DMS53 treated with DMSO at 0.1 percent for 48 hours (cell line): ENCODE measurements at regions not wholly inside any gene's neighbourhood (a gene's known extent, or its start where the extent isn't known, plus 50 kb on each side); places are given as distances from the start of the nearest gene placed in this dataset.
"Not testable (repeated sequence)": the region's sequence is repeated elsewhere in the genome, so short reads cannot be mapped to it uniquely, and the experiment has no call there.

Source experiments
- DNase-seq: peaks from one replicate; lab custom pipeline; 2025; ENCODE audit not compliant: unreplicated experiment; lab: John Stamatoyannopoulos, UW

GRCh38 chr2:217599906-217600305, 402.9 kb downstream of the TNS1 start:
- no peak for DNase-seq

- no peak for DNase-seq
Measured at GRCh38 chr2:217597681-217598080, 405.1 kb downstream of the TNS1 start.

- no peak for DNase-seq
Measured at GRCh38 chr2:217597145-217597544, 405.6 kb downstream of the TNS1 start.

- DNase-seq, result no peak
Measured at GRCh38 chr2:217593732-217594131, 409.1 kb downstream of the TNS1 start.

GRCh38 chr2:217588266-217588665, 414.5 kb downstream of the TNS1 start:
- DNase-seq, result no peak

- DNase-seq, result no peak
Measured at GRCh38 chr2:217585362-217585761, 417.4 kb downstream of the TNS1 start.

- not testable (repeated sequence) for DNase-seq
Measured at GRCh38 chr2:217580407-217580806, 422.4 kb downstream of the TNS1 start.

- no peak for DNase-seq
Measured at GRCh38 chr2:217573571-217573970, 429.2 kb downstream of the TNS1 start.

- DNase-seq, result no peak
Measured at GRCh38 chr2:217570394-217570793, 432.4 kb downstream of the TNS1 start.

- no peak for DNase-seq
Measured at GRCh38 chr2:217568289-217568971, 434.4 kb downstream of the TNS1 start.

GRCh38 chr2:217563565-217563964, 439.2 kb downstream of the TNS1 start:
- DNase-seq, result no peak

- no peak for DNase-seq
Measured at GRCh38 chr2:217562871-217563480, 439.8 kb downstream of the TNS1 start.

- no peak for DNase-seq
Measured at GRCh38 chr2:217559084-217559483, 443.7 kb downstream of the TNS1 start.

GRCh38 chr2:217555081-217555876, 447.5 kb downstream of the TNS1 start:
- DNase-seq, result no peak

- DNase-seq, result no peak
Measured at GRCh38 chr2:217553679-217554078, 449.1 kb downstream of the TNS1 start.

- no peak for DNase-seq
Measured at GRCh38 chr2:217553202-217553601, 449.6 kb downstream of the TNS1 start.

GRCh38 chr2:217552081-217552480, 450.7 kb downstream of the TNS1 start:
- no peak for DNase-seq

GRCh38 chr2:217551252-217551899, 451.4 kb downstream of the TNS1 start:
- no peak for DNase-seq

- DNase-seq, result no peak
Measured at GRCh38 chr2:217539126-217539525, 463.7 kb downstream of the TNS1 start.

GRCh38 chr2:217538719-217539118, 464.1 kb downstream of the TNS1 start:
- peak; percentile 62 for DNase-seq

- no peak for DNase-seq
Measured at GRCh38 chr2:217535957-217536708, 466.7 kb downstream of the TNS1 start.
